Jurkat, Clone E6-1 (cell line): ENCODE measurements at regions not wholly inside any gene's neighbourhood (a gene's known extent, or its start where the extent isn't known, plus 50 kb on each side); places are given as distances from the start of the nearest gene placed in this dataset.
A peak's percentile ranks its signal among the peaks of the same experiment; 100 is the strongest.

ENCODE experiments used
- DNase-seq: peaks from one replicate; pipeline ENCODE4 v3.0.0-alpha.2; 2011; ENCODE audit warnings: low read depth, low spot score
- H3K4me3 ChIP-seq: 2 replicates; pipeline ENCODE4 v1.5.1; 2011; ENCODE audit warnings: mild to moderate bottlenecking, low read length, control low read depth, moderate library complexity

DNA sequence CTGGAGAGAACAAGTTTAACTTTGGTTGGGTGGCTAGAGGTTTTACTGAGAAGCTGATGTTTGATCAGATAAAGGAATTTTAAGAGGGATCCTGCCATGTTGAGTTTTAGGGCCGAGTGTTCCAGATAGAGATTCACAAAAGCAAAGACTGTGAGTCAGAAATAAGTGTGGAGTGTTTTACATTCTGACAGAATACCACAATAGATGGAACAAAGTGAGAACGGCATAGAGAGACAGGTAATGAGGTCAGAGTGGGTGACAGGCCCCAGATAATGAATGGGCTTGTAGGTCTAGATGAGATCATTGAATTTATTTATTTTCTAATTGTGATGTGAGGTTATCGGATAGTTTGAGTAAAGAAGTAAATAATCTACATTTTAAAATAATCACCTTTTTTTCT, 502.6 kb downstream of the EPHA5 start:
- DNase-seq, result no peak
- no peak overlapping the region for H3K4me3 ChIP-seq

DNA sequence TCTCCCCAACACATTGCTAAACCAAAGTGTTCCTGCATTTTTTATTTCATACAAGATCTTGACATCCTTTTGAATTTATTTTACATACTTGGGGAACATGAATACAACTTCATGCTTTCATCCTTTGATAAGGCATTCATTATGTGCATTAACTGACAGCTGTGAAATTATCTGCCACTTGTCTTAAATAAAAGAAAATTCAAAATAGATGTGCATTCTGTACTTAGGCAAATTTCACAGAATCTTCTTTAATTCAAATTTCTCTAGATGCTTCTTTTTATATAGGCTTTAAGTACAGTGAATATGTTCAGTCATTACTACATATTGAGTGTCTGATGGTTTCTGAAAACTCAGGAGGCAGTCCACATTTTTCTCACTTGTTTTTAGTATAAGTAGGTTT, 518.1 kb downstream of the EPHA5 start:
- DNase-seq, result no peak
- no peak overlapping the region for H3K4me3 ChIP-seq

- H3K4me3 ChIP-seq, result no peak overlapping the region
- no peak for DNase-seq
Measured at GRCh38 chr4:65139998-65140397, 530.3 kb downstream of the EPHA5 start.

- no peak overlapping the region for H3K4me3 ChIP-seq
- no peak for DNase-seq
Measured at GRCh38 chr4:65126200-65126599, 544.1 kb downstream of the EPHA5 start.

DNA sequence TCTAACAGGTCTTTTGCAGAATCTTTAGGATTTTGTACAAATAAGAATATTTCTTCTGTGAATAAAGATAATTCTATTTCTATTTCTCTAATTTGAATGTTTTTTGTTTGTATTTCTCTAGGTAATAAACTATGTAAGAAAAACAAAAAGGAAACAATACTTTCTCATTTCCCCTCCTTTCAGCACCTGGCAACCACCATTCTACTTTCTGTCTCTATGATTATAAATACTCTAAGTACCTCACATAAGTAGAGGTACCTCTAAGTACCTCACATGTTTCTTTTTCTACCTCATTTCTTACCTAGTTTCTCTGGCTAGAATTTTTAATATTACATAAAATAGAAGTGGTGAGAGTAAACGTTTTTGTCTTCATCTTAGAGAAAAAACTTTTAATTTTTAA, 550.0 kb downstream of the EPHA5 start:
- no peak for DNase-seq
- no peak overlapping the region for H3K4me3 ChIP-seq

DNA sequence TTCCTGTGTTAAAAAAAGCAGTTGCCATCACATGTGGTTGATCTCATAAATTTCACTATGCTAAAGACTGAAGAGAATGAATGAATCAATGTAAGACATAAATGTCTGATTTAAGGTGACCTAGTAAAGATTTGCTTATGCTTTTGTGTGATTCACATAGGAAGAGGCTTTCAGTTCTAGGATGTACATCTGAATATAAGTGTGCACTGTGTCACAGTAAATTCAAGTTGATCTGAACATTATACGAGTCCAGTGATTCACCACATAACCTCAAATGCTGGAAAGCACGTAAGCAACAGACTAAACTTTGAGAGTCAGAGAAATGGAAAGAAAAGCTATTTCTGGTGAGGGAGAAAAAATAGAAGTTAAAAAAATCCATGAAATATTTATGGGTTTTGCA, 567.9 kb downstream of the EPHA5 start:
- no peak overlapping the region for H3K4me3 ChIP-seq
- no peak for DNase-seq

DNA sequence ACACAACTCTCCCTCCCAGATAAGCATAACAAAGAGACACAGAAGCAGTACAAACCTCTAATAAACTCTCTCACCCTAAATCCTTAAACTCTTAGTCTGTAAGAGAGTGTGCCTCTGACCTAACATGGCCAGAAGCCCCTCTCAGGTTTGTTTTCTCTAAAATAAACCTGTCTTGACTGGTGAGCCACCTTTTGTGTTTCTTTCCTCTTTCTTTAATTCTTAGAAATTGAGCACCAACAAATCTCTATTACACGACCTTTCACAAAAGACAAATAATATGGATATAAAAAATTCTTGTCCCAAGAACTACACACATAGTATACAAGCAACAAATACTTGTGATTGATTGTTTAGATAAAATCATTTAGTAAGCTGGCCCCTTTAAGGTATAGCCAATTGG, 573.7 kb downstream of the EPHA5 start:
- no peak overlapping the region for H3K4me3 ChIP-seq
- no peak for DNase-seq

- DNase-seq, result peak; percentile 12
- no peak overlapping the region for H3K4me3 ChIP-seq
Measured at GRCh38 chr4:65089666-65090065, 580.6 kb downstream of the EPHA5 start.

- DNase-seq, result no peak
- H3K4me3 ChIP-seq, result no peak overlapping the region
Measured at GRCh38 chr4:65083076-65083475, 587.2 kb downstream of the EPHA5 start.

DNA sequence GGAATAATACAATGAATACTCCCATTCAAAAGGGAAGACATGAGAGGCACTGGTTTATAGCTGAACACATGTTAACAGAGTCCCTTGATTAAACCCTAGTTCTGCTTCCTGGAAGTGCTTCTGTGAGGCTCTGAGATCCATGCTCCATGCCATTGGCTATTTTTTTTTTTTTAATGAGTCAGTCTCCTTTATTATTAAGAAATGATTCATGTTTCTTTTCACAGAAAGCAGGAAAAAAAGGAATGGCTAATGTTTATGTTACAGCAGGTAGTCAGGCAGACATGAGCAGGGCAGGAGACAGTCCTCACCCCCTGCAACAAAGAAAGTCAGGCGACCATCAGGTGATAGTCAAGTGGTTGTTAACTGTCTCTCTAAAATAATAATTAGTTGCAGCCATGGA, 598.7 kb downstream of the EPHA5 start:
- H3K4me3 ChIP-seq, result no peak overlapping the region
- no peak for DNase-seq

GRCh38 chr4:65069177-65069576, 601.1 kb downstream of the EPHA5 start:
- no peak overlapping the region for H3K4me3 ChIP-seq
- no peak for DNase-seq

DNA sequence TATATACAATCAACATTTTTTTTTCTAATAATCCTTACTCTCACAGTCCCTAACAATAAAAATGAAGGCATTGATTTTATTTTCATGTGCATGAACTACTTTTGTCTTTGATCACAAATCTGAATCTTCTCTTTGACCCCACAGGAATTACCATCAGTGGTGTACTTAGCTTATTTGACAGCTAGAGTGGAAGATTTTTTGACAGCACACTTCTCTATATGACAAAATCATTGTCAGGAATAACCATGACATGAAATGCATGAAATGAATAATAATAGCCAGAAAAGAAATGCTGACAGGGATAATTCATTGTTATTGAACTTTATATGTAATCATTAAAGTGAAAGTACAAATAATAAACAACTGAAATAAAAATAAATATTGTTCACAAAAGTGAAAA, 604.2 kb downstream of the EPHA5 start:
- DNase-seq, result no peak
- H3K4me3 ChIP-seq, result no peak overlapping the region

GRCh38 chr4:65063601-65064000, 606.7 kb downstream of the EPHA5 start:
- H3K4me3 ChIP-seq, result no peak overlapping the region
- DNase-seq, result no peak

DNA sequence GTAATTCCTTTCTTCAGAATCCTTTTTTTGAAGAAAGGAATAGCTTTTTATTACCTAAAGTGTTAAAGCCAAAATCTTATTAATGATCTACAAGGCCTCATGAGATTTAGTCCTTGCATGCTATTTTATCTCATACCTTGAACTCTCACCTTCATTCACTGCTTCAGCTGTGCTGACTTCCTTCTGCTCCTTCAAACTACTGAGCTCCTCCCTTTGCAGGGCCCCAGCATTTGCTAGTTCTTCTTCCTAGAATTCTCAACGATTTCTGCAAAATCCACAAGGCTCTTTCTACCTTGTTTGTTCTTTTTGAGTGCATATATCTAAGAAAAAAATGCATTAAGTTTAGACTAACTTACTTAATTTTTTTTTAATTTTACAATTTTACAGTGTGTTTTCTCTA, 619.5 kb downstream of the EPHA5 start:
- H3K4me3 ChIP-seq, result no peak overlapping the region
- DNase-seq, result no peak

- DNase-seq, result peak; percentile 5
Measured at GRCh38 chr4:65046192-65047133, 623.8 kb downstream of the EPHA5 start.

GRCh38 chr4:65033899-65034298, 624.6 kb upstream of the TECRL start:
- DNase-seq, result no peak
- H3K4me3 ChIP-seq, result no peak overlapping the region

More at GRCh38 chr4:65046192-65047133, 623.8 kb downstream of the EPHA5 start:
- no peak overlapping the region for H3K4me3 ChIP-seq

GRCh38 chr4:65028592-65028991, 619.3 kb upstream of the TECRL start:
- no peak overlapping the region for H3K4me3 ChIP-seq
- no peak for DNase-seq

DNA sequence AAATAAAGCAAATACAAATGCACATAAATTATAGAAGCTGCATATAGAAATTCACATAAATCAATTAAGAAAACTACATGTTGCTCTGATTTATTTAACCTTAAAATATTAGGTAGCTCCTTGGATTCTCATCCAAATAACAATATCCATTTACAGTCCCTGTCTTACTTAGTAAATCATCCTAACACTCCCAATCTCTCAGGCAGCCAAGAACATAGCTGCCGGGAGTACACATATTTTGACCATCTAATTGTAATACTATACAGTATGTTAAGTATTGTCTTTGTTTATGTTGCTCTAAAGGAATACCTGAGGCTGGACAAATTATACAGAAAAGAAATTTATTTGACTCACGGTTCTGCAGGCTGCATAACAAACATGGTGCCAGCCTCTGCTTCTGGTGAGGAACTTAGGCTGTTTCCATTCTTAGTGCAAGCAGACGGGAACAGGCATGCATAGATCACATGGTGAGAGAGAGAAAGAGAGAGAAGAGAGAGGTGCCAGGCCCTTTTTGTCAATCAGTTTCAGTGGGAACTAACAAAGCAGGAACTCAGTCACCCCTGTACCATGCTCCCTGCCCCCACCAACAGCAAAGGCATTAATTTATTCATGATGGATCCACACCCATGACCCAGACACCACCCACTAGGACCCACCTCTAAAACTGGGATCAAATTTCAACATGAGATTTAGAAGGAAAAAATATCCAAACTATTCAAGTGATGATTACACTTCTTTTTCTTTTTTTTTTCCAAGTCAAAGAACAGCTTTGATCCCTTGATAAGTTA, 614.8 kb upstream of the TECRL start:
- no peak overlapping the region for H3K4me3 ChIP-seq
- no peak for DNase-seq

DNA sequence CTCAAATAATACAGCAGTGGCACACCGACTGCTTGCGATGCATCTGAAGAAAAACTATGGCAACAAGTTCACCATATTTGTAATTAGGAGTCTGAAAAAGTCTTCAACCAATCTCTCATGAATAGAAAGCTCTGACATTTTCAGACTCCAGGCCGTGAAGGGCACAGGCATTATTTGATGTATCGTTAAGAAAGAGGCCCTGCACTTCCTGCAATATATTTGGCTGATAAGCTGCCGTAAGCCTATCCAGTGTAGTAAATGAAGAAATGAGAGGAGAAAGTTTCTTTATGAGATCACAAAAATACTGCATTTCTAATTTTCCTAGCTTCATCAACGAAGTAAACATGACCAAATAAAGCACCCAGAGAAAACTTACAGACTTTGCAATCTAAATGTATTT, 613.8 kb upstream of the TECRL start:
- no peak overlapping the region for H3K4me3 ChIP-seq
- DNase-seq, result no peak

DNA sequence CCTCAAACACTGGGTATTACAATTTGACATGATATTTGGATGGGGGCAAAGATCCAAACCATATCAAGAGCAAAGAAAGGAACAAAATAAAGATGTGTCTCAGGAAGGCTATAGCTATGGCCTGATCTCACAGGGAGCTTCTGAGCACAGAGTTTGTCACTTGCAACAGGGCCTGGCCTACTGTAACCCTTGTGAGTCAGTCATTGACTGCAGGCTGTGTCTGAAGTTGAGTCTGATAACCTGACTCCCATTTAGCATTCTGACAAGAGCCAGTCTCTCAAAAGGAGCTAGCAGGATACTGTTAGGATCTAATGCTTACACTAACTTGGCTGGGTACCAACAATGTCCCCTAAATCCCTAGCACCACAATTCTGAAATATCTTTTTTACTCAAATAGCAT, 612.5 kb upstream of the TECRL start:
- no peak for DNase-seq
- H3K4me3 ChIP-seq, result no peak overlapping the region
